IPS DF 19.7 (cell line): ENCODE measurements at regions not wholly inside any gene's neighbourhood (a gene's known extent, or its start where the extent isn't known, plus 50 kb on each side); places are given as distances from the start of the nearest gene placed in this dataset.

Source experiments
- DNase-seq: peaks from one replicate; pipeline ENCODE4 v3.0.0-alpha.2; 2013; ENCODE audit warnings: low read depth, low spot score

- DNase-seq = no peak
These were observed 81.6 kb downstream of the SLC5A7 start for GRCh38 chr2:108067820-108068405.

GRCh38 chr2:108069515-108070310 lies 83.4 kb downstream of the SLC5A7 start:
- no peak for DNase-seq

GRCh38 chr2:108073415-108074072 lies 87.2 kb downstream of the SLC5A7 start:
- no peak for DNase-seq

- DNase-seq = no peak
These were observed 87.8 kb downstream of the SLC5A7 start for GRCh38 chr2:108074150-108074549.

GRCh38 chr2:108074946-108075345 lies 88.6 kb downstream of the SLC5A7 start:
- DNase-seq = peak; percentile 25

GRCh38 chr2:108076527-108076926 lies 90.2 kb downstream of the SLC5A7 start:
- DNase-seq = no peak

GRCh38 chr2:108079736-108080135 lies 93.4 kb downstream of the SLC5A7 start:
- DNase-seq = no peak

GRCh38 chr2:108080177-108080576 lies 93.9 kb downstream of the SLC5A7 start:
- DNase-seq = no peak

GRCh38 chr2:108082978-108083377 lies 96.7 kb downstream of the SLC5A7 start:
- DNase-seq = no peak

GRCh38 chr2:108084311-108084710 lies 98.0 kb downstream of the SLC5A7 start:
- no peak for DNase-seq

- DNase-seq = no peak
These were observed 106.6 kb downstream of the SLC5A7 start for GRCh38 chr2:108092886-108093285.

- DNase-seq = no peak
These were observed 115.2 kb downstream of the SLC5A7 start for GRCh38 chr2:108101481-108101880.

GRCh38 chr2:108106731-108107130 lies 120.4 kb downstream of the SLC5A7 start:
- DNase-seq = peak; percentile 20

- DNase-seq = no peak
These were observed 125.6 kb downstream of the SLC5A7 start for GRCh38 chr2:108111936-108112335.

GRCh38 chr2:108115868-108116267 lies 123.9 kb upstream of the SULT1C3 start:
- DNase-seq = no peak

GRCh38 chr2:108118996-108119395 lies 120.8 kb upstream of the SULT1C3 start:
- DNase-seq = no peak

- DNase-seq = no peak
These were observed 120.3 kb upstream of the SULT1C3 start for GRCh38 chr2:108119492-108119891.

- no peak for DNase-seq
These were observed 114.9 kb upstream of the SULT1C3 start for GRCh38 chr2:108124736-108125495.

- no peak for DNase-seq
These were observed 114.2 kb upstream of the SULT1C3 start for GRCh38 chr2:108125581-108125980.

GRCh38 chr2:108128249-108128648 lies 111.5 kb upstream of the SULT1C3 start:
- DNase-seq = no peak

GRCh38 chr2:108129636-108130035 lies 110.1 kb upstream of the SULT1C3 start:
- DNase-seq = no peak

GRCh38 chr2:108133457-108133856 lies 106.3 kb upstream of the SULT1C3 start:
- peak; percentile 9 for DNase-seq
